ENCODE measurements at regions not wholly inside any gene's neighbourhood (a gene's known extent, or its start where the extent isn't known, plus 50 kb on each side); places are given as distances from the start of the nearest gene placed in this dataset.

DNA sequence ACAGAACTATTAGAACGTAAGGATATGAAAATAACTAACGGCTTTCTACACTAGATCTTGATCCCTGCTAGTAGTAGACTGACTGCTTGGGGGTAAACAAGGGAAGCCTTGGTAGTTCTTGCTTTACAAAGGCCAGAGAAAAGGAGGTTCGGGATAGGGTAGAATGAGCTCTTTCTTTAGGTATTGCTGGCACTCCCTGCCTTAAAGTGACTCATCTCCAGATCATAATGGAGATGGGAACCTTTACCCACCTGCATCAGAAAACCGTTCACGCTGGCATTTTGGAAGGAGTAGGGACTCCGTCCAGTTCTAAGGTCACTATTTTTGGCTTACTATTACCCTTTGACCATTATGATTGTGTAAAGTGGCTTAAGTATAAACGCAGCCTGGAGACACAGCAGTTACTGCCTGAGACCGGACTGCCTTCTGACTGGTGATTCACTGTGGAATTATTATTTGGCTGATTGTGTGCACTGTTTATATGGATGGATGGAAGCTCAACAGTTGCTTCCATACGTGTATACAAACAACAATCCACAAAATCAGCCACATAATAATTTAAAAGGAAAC lies 482.5 kb downstream of the STK39 start:
- DNase-seq (ENCODE audit: low spot score): no peak
- H3K4me1 ChIP-seq (ENCODE audit: control insufficient read depth in 4 of 4, insufficient read depth in 4 of 4, low read length in 3 of 4): peaks cover 0 to 23% (median 4%) of the 10 kb centered on the region in 4 donors
- no peaks in the 10 kb centered on the region for H3K36me3 ChIP-seq (ENCODE audit: control insufficient read depth in 4 of 4, insufficient read depth in 3 of 4, low read depth in 1 of 4, low read length in 3 of 4)
- H3K4me3 ChIP-seq (ENCODE audit: low read depth in 1 of 3, low read length in 3 of 3): no peak overlapping the region
- TF ChIP-seq RXRA (IDR thresholded peaks at IDR 0.05) (peak; percentile 10 to 27), HNF4A (conservative IDR thresholded peaks at IDR 0.05) (peak; percentile 72 to 74), FOXA2 (IDR thresholded peaks at IDR 0.05) (no peak), NR2F2 (IDR thresholded peaks at IDR 0.05) (no peak), TAF1 (conservative IDR thresholded peaks at IDR 0.05) (no peak), HNF4G (IDR thresholded peaks at IDR 0.05) (peak; percentile 29), YY1 (IDR thresholded peaks at IDR 0.05) (no peak), FOXA1 (IDR thresholded peaks at IDR 0.05) (no peak), EGR1 (IDR thresholded peaks at IDR 0.05; ENCODE audit: low read depth in 2 of 2) (no peak), RAD21 (IDR thresholded peaks at IDR 0.05) (no peak)
- TF ChIP-seq, protein P1, sequence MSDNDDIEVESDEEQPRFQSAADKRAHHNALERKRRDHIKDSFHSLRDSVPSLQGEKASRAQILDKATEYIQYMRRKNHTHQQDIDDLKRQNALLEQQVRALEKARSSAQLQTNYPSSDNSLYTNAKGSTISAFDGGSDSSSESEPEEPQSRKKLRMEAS (IDR thresholded peaks at IDR 0.05): no peak
- TF ChIP-seq, protein P2, sequence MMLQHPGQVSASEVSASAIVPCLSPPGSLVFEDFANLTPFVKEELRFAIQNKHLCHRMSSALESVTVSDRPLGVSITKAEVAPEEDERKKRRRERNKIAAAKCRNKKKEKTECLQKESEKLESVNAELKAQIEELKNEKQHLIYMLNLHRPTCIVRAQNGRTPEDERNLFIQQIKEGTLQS (IDR thresholded peaks at IDR 0.05): no peak
- no peaks in the 10 kb centered on the region for H3K27me3 ChIP-seq (ENCODE audit: control insufficient read depth in 4 of 4, insufficient read depth in 4 of 4, low read length in 3 of 4)
- no peak overlapping the region for H3K9ac ChIP-seq (ENCODE audit: low read depth in 1 of 2, low read length in 2 of 2)
- H3K9me3 ChIP-seq (ENCODE audit: control insufficient read depth in 4 of 4, low read length in 3 of 4): no peaks in the 10 kb centered on the region
- no peak overlapping the region for H3K27ac ChIP-seq (ENCODE audit: low read depth in 1 of 2, low read length in 2 of 2)
- WGBS: 60% methylated on average over 9 of the region's 9 CpGs

DNA sequence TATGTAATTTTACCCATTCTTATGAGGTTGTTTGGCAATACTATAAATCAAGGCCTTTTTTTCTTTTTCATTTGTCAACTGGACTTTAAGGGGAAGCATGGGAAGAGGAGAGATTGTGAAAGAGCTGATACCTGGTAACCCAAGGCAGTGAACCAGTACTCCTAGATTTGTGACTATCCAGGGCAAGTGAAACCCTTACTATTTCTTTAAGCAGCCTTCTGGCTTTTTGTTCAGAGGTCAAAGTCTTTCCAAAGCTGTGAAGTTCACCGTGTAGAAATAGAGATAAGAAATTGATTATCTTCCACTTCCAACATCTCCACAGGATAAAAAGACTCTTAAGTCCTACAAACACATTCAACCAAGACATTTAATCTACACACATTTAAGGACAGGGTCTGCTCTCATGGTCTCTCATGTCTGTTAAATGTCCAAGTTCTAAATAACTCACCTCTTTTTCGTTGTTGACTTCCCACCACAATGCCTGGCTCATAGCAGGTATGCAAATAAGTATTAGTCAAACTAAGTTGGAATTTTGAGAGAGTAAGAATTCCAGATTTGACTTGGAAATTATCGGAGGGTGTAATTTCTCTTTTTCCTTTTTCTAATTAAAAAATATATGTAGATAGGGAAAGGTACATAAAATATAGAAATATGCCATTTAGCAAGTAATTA lies 485.8 kb downstream of the STK39 start:
- H3K27ac ChIP-seq (ENCODE audit: low read depth in 1 of 2, low read length in 2 of 2): no peak overlapping the region
- H3K36me3 ChIP-seq (ENCODE audit: control insufficient read depth in 4 of 4, insufficient read depth in 3 of 4, low read depth in 1 of 4, low read length in 3 of 4): no peaks in the 10 kb centered on the region
- H3K27me3 ChIP-seq (ENCODE audit: control insufficient read depth in 4 of 4, insufficient read depth in 4 of 4, low read length in 3 of 4): no peaks in the 10 kb centered on the region
- H3K4me3 ChIP-seq (ENCODE audit: low read depth in 1 of 3, low read length in 3 of 3): no peak overlapping the region
- no peak for DNase-seq (ENCODE audit: low spot score)
- WGBS: 47% methylated on average over 3 of the region's 3 CpGs
- H3K9me3 ChIP-seq (ENCODE audit: control insufficient read depth in 4 of 4, low read length in 3 of 4): no peaks in the 10 kb centered on the region
- peak; percentile 14 for TF ChIP-seq HNF4G (IDR thresholded peaks at IDR 0.05)
- no peak for TF ChIP-seq TAF1 (conservative IDR thresholded peaks at IDR 0.05)
- TF ChIP-seq, protein P3, sequence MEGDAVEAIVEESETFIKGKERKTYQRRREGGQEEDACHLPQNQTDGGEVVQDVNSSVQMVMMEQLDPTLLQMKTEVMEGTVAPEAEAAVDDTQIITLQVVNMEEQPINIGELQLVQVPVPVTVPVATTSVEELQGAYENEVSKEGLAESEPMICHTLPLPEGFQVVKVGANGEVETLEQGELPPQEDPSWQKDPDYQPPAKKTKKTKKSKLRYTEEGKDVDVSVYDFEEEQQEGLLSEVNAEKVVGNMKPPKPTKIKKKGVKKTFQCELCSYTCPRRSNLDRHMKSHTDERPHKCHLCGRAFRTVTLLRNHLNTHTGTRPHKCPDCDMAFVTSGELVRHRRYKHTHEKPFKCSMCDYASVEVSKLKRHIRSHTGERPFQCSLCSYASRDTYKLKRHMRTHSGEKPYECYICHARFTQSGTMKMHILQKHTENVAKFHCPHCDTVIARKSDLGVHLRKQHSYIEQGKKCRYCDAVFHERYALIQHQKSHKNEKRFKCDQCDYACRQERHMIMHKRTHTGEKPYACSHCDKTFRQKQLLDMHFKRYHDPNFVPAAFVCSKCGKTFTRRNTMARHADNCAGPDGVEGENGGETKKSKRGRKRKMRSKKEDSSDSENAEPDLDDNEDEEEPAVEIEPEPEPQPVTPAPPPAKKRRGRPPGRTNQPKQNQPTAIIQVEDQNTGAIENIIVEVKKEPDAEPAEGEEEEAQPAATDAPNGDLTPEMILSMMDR (IDR thresholded peaks at IDR 0.05; ENCODE audit: low read depth, low read length, missing input control): no peak
- no peak for TF ChIP-seq GABPA (IDR thresholded peaks at IDR 0.05 in 1 of 2, conservative IDR thresholded peaks at IDR 0.05 in 1 of 2)
- no peak for TF ChIP-seq SP1 (IDR thresholded peaks at IDR 0.05)
- TF ChIP-seq RXRA (IDR thresholded peaks at IDR 0.05): peak in 1 of 2 donors; percentile 16
- TF ChIP-seq, protein P1 (IDR thresholded peaks at IDR 0.05): no peak
- peak; percentile 44 to 68 for TF ChIP-seq HNF4A (conservative IDR thresholded peaks at IDR 0.05)
- peaks cover 0 to 23% (median 4%) of the 10 kb centered on the region in 4 donors for H3K4me1 ChIP-seq (ENCODE audit: control insufficient read depth in 4 of 4, insufficient read depth in 4 of 4, low read length in 3 of 4)
- H3K9ac ChIP-seq (ENCODE audit: low read depth in 1 of 2, low read length in 2 of 2): no peak overlapping the region

DNA sequence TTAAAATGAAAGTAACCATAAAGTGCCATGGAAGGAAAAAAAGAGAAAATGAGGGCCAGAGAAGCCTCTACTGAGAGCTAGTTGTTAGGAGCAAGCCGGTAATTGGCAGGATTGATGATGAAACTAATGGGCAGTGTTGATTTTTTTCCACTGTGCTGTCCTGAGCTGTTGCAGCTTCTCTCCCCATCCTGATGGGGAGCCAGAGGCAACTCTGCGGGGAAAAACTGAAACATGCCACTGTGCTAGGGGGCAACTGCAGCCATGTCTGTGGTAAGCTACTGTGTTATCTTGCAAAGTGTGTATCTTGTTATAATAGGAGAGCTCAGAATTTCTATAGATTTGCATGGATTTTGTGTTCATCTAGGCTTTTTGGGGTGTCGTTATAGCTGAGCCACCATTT lies 487.9 kb downstream of the STK39 start:
- no peak overlapping the region for H3K4me3 ChIP-seq (ENCODE audit: low read depth in 1 of 3, low read length in 3 of 3)
- no peak overlapping the region for H3K27ac ChIP-seq (ENCODE audit: low read depth in 1 of 2, low read length in 2 of 2)
- no peaks in the 10 kb centered on the region for H3K27me3 ChIP-seq (ENCODE audit: control insufficient read depth in 4 of 4, insufficient read depth in 4 of 4, low read length in 3 of 4)
- peaks cover 0 to 16% (median 4%) of the 10 kb centered on the region in 4 donors for H3K4me1 ChIP-seq (ENCODE audit: control insufficient read depth in 4 of 4, insufficient read depth in 4 of 4, low read length in 3 of 4)
- DNase-seq (ENCODE audit: low spot score): no peak
- H3K9ac ChIP-seq (ENCODE audit: low read depth in 1 of 2, low read length in 2 of 2): no peak overlapping the region
- WGBS: 93% methylated on average over 3 of the region's 3 CpGs
- H3K36me3 ChIP-seq (ENCODE audit: control insufficient read depth in 4 of 4, insufficient read depth in 3 of 4, low read depth in 1 of 4, low read length in 3 of 4): no peaks in the 10 kb centered on the region
- peak in 1 of 2 donors; percentile 45 for TF ChIP-seq RAD21 (IDR thresholded peaks at IDR 0.05)
- no peak for TF ChIP-seq JUND (IDR thresholded peaks at IDR 0.05)
- no peaks in the 10 kb centered on the region for H3K9me3 ChIP-seq (ENCODE audit: control insufficient read depth in 4 of 4, low read length in 3 of 4)
